ENCODE measurements at regions not wholly inside any gene's neighbourhood (a gene's known extent, or its start where the extent isn't known, plus 50 kb on each side); places are given as distances from the start of the nearest gene placed in this dataset.

DNA sequence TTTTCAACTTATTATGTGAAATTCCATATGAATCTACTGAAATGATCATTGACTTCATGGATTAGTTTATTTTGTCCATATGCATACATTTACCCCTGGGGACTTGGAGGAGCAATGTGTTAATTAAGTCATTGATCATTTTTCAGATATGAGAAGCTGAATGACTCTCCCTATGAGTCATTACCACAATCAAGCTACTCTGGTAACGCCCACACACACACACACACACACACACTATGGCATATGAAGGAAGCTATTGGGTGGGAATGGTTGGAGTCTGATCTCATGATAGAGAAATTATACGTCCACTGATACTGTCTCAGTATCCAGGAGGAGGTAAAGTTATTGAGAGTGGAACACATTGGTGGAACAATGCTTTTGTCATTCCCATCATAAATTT lies 528.9 kb downstream of the AGTPBP1 start:
- Histone ChIP-seq H3K4me1 (ENCODE audit: control insufficient read depth, insufficient read depth, low read length) (peaks cover 4% of the 10 kb centered on the region; the same call in 1 of the 2 replicates), H3K27ac (ENCODE audit: extremely low read depth, low read depth, low read length) (no peak overlapping the region), H3K4me3 (ENCODE audit: low read depth, low read length) (no peak overlapping the region), H3K9me3 (ENCODE audit: control insufficient read depth, insufficient read depth, low read depth, low read length) (no peaks in the 10 kb centered on the region), H3K36me3 (ENCODE audit: control insufficient read depth in 2 of 2, insufficient read depth in 1 of 2, low read length in 2 of 2) (no peaks in the 10 kb centered on the region)
- CTCF ChIA-PET = interaction anchor here (0.6 to 0.9 kb wide), 5 partner anchors 10 to 212 kb away, joined by 3 to 4 read pairs (median 3); no protein-coding TSS in a partner anchor
- POLR2A ChIA-PET = interaction anchor here (0.6 to 1.1 kb wide), 3 partner anchors 12 to 417 kb away, joined by 4 to 5 read pairs (median 5); no protein-coding TSS in a partner anchor
- peak; percentile 37 for TF ChIP-seq SP2 (tag by site-specific recombination; IDR thresholded peaks at IDR 0.05)
- TF ChIP-seq ZEB2 (tag by site-specific recombination; IDR thresholded peaks at IDR 0.05) = peak; percentile 95
- no peak for TF ChIP-seq ZNF248 (tag by site-specific recombination; IDR thresholded peaks at IDR 0.05)
- TF ChIP-seq, protein P1, sequence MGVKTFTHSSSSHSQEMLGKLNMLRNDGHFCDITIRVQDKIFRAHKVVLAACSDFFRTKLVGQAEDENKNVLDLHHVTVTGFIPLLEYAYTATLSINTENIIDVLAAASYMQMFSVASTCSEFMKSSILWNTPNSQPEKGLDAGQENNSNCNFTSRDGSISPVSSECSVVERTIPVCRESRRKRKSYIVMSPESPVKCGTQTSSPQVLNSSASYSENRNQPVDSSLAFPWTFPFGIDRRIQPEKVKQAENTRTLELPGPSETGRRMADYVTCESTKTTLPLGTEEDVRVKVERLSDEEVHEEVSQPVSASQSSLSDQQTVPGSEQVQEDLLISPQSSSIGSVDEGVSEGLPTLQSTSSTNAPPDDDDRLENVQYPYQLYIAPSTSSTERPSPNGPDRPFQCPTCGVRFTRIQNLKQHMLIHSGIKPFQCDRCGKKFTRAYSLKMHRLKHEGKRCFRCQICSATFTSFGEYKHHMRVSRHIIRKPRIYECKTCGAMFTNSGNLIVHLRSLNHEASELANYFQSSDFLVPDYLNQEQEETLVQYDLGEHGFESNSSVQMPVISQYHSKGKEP (tag by site-specific recombination; IDR thresholded peaks at IDR 0.05) = no peak
- no peak for TF ChIP-seq ZNF211 (tag by site-specific recombination; IDR thresholded peaks at IDR 0.05; ENCODE audit: low read depth)
- TF ChIP-seq ZNF623 (tag by site-specific recombination; IDR thresholded peaks at IDR 0.05) = no peak
- no peak for TF ChIP-seq ZNF555 (tag by site-specific recombination; conservative IDR thresholded peaks at IDR 0.05)
- no peak for TF ChIP-seq ZNF416 (tag by site-specific recombination; IDR thresholded peaks at IDR 0.05)
- TF ChIP-seq ZNF629 (tag by site-specific recombination; IDR thresholded peaks at IDR 0.05) = peak; percentile 96
- TF ChIP-seq ZBTB7A (tag by site-specific recombination; IDR thresholded peaks at IDR 0.05; ENCODE audit: low read depth) = no peak
- TF ChIP-seq ZNF174 (tag by site-specific recombination; IDR thresholded peaks at IDR 0.05) = no peak
- TF ChIP-seq, protein P2, sequence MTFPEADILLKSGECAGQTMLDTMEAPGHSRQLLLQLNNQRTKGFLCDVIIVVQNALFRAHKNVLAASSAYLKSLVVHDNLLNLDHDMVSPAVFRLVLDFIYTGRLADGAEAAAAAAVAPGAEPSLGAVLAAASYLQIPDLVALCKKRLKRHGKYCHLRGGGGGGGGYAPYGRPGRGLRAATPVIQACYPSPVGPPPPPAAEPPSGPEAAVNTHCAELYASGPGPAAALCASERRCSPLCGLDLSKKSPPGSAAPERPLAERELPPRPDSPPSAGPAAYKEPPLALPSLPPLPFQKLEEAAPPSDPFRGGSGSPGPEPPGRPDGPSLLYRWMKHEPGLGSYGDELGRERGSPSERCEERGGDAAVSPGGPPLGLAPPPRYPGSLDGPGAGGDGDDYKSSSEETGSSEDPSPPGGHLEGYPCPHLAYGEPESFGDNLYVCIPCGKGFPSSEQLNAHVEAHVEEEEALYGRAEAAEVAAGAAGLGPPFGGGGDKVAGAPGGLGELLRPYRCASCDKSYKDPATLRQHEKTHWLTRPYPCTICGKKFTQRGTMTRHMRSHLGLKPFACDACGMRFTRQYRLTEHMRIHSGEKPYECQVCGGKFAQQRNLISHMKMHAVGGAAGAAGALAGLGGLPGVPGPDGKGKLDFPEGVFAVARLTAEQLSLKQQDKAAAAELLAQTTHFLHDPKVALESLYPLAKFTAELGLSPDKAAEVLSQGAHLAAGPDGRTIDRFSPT (tag by site-specific recombination; IDR thresholded peaks at IDR 0.05) = peak; percentile 95
- no peak; the same call in 1 of the 2 replicates for TF ChIP-seq ZNF335 (tag by site-specific recombination; conservative IDR thresholded peaks at IDR 0.05)
- TF ChIP-seq ZNF747 (tag by site-specific recombination; IDR thresholded peaks at IDR 0.05) = no peak
- TF ChIP-seq SCRT2 (tag by site-specific recombination; IDR thresholded peaks at IDR 0.05) = no peak
- TF ChIP-seq, protein P3, sequence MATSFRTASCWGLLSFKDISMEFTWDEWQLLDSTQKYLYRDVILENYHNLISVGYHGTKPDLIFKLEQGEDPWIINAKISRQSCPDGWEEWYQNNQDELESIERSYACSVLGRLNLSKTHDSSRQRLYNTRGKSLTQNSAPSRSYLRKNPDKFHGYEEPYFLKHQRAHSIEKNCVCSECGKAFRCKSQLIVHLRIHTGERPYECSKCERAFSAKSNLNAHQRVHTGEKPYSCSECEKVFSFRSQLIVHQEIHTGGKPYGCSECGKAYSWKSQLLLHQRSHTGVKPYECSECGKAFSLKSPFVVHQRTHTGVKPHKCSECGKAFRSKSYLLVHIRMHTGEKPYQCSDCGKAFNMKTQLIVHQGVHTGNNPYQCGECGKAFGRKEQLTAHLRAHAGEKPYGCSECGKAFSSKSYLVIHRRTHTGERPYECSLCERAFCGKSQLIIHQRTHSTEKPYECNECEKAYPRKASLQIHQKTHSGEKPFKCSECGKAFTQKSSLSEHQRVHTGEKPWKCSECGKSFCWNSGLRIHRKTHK (tag by site-specific recombination; IDR thresholded peaks at IDR 0.05) = no peak
- TF ChIP-seq ZNF600 (tag by site-specific recombination; IDR thresholded peaks at IDR 0.05) = peak; percentile 80
- TF ChIP-seq KLF7 (tag by site-specific recombination; IDR thresholded peaks at IDR 0.05; ENCODE audit: borderline replicate concordance) = 0 out of 2 replicates have a peak, but pooled peaks have one; percentile 21
- no peak for TF ChIP-seq ZNF214 (tag by site-specific recombination; IDR thresholded peaks at IDR 0.05; ENCODE audit: borderline replicate concordance)
- TF ChIP-seq ZNF561 (tag by site-specific recombination; IDR thresholded peaks at IDR 0.05; ENCODE audit: borderline replicate concordance) = no peak
- TF ChIP-seq, protein P4, sequence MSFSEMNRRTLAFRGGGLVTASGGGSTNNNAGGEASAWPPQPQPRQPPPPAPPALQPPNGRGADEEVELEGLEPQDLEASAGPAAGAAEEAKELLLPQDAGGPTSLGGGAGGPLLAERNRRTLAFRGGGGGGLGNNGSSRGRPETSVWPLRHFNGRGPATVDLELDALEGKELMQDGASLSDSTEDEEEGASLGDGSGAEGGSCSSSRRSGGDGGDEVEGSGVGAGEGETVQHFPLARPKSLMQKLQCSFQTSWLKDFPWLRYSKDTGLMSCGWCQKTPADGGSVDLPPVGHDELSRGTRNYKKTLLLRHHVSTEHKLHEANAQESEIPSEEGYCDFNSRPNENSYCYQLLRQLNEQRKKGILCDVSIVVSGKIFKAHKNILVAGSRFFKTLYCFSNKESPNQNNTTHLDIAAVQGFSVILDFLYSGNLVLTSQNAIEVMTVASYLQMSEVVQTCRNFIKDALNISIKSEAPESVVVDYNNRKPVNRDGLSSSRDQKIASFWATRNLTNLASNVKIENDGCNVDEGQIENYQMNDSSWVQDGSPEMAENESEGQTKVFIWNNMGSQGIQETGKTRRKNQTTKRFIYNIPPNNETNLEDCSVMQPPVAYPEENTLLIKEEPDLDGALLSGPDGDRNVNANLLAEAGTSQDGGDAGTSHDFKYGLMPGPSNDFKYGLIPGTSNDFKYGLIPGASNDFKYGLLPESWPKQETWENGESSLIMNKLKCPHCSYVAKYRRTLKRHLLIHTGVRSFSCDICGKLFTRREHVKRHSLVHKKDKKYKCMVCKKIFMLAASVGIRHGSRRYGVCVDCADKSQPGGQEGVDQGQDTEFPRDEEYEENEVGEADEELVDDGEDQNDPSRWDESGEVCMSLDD (tag by site-specific recombination; IDR thresholded peaks at IDR 0.05) = no peak
- TF ChIP-seq ZNF664 (tag by site-specific recombination; IDR thresholded peaks at IDR 0.05) = no peak
- TF ChIP-seq SALL2 (tag by site-specific recombination; IDR thresholded peaks at IDR 0.05; ENCODE audit: borderline replicate concordance) = no peak
- TF ChIP-seq, protein P5, sequence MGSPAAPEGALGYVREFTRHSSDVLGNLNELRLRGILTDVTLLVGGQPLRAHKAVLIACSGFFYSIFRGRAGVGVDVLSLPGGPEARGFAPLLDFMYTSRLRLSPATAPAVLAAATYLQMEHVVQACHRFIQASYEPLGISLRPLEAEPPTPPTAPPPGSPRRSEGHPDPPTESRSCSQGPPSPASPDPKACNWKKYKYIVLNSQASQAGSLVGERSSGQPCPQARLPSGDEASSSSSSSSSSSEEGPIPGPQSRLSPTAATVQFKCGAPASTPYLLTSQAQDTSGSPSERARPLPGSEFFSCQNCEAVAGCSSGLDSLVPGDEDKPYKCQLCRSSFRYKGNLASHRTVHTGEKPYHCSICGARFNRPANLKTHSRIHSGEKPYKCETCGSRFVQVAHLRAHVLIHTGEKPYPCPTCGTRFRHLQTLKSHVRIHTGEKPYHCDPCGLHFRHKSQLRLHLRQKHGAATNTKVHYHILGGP (tag by site-specific recombination; IDR thresholded peaks at IDR 0.05) = no peak
- no peak for TF ChIP-seq TRIM28 (IDR thresholded peaks at IDR 0.05; ENCODE audit: borderline replicate concordance, low read length)
- no peak for TF ChIP-seq ZNF423 (tag by site-specific recombination; IDR thresholded peaks at IDR 0.05)
- no peak for TF ChIP-seq ZNF239 (tag by site-specific recombination; IDR thresholded peaks at IDR 0.05)
